NCI-H2227 (cell line): ENCODE measurements at regions not wholly inside any gene's neighbourhood (a gene's known extent, or its start where the extent isn't known, plus 50 kb on each side); places are given as distances from the start of the nearest gene placed in this dataset.
"Not testable (repeated sequence)": the region's sequence is repeated elsewhere in the genome, so short reads cannot be mapped to it uniquely, and the experiment has no call there.

ENCODE experiments used
- DNase-seq: peaks from one replicate; lab custom pipeline; 2025; ENCODE audit not compliant: unreplicated experiment; lab: John Stamatoyannopoulos, UW

DNA sequence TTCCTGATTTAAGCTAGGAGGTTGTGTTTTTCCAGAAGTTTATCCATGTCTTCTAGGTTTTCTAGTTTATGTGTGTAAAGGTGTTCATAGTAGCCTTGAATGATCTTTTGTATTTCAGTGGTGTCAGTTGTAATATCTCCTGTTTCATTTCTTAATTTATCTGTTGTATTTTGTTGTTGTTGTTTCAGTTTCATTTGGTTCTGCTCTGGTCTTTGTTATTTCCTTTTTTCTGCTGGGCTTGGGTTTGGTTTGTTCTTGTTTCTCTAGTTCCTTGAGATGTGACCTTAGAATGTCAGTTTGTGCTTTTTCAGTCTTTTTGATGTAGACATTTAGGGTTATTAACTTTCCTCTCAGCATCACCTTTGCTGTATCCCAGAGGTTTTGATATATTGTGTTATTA lies 62.8 kb downstream of the SCP2D1 start:
- not testable (repeated sequence) for DNase-seq

GRCh38 chr20:18879262-18879661 lies 65.7 kb downstream of the SCP2D1 start:
- no peak for DNase-seq

DNA sequence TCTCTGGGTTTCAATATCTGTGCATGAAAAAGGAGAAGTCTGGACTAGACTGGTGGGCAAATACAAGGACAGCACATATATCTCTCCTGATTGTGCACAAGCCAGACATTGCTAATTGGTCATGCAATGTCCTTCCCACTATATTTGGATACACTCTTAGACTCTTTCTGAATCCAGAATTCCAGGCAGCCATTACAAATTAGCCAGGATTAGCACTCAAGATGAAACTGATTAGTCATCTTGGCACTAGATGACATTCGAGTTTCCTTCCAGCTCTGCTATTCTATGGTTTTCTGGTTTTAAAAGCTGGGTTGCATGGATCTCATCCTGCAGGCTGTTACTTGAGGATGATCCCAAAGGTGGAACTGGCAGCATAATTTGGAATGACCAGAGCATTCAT lies 73.2 kb downstream of the SCP2D1 start:
- no peak for DNase-seq

DNA sequence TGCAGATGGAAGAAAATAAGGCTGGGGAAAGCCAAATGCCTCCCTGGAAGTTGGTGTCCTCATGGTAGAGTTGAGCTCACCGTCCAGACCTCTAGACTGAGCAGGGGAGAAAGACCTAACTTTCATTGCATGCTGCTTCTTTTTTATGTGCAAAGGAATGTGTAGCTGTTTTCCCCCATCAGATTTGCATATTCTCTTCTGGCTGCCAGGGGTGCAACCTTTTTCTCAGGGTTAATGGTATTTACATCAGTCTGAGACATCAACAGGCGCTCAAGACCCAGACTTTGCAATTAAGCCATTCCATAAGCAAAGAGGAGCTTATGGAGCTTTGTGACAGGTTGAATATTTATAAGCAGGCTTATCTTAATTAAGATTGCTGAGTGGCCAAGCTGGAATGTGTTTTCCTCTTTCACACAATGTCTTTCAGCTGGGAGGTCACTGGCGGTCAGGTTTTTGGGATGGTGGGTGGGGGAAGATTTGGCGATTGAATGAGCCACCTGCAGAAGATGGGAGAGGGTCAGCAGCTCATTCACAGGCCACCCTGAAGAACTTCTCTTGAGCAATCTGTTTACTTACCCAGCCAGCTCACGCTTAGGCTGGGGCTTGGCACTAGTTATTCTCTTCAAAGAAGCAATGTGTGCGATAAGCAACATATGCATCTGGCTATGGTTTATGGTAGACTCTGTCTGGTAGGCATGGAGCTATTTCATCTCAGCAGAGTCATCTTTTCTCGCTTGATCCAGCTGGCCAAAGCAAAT lies 88.6 kb downstream of the SCP2D1 start:
- no peak for DNase-seq

DNA sequence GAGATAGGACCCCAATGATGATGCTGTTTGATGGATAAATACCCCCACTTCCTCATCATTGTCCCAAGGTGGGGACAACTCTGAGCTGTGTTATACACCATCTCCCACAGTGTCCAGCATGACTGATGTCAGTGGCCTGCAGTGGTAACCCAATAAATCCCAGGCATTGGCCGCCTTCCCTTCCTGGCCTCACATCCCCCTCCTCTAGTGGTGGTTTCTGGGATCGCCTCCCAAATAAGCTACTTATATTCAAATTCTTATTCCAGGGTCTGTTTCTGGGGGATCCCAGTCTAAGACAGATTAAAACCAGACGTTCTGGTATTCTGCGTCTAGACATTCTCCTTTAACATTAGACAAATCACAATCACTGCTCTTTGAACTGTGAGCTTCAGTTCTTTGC lies 90.6 kb downstream of the SCP2D1 start:
- DNase-seq: no peak

- DNase-seq: no peak
Observed at GRCh38 chr20:18904624-18905023, 91.0 kb downstream of the SCP2D1 start.

GRCh38 chr20:18906046-18906445 lies 92.5 kb downstream of the SCP2D1 start:
- DNase-seq: no peak

GRCh38 chr20:18907353-18907752 lies 93.8 kb downstream of the SCP2D1 start:
- DNase-seq: no peak

GRCh38 chr20:18908109-18908508 lies 94.5 kb downstream of the SCP2D1 start:
- no peak for DNase-seq

GRCh38 chr20:18909254-18909653 lies 95.7 kb downstream of the SCP2D1 start:
- DNase-seq: no peak

GRCh38 chr20:18913701-18914100 lies 100.1 kb downstream of the SCP2D1 start:
- DNase-seq: no peak

DNA sequence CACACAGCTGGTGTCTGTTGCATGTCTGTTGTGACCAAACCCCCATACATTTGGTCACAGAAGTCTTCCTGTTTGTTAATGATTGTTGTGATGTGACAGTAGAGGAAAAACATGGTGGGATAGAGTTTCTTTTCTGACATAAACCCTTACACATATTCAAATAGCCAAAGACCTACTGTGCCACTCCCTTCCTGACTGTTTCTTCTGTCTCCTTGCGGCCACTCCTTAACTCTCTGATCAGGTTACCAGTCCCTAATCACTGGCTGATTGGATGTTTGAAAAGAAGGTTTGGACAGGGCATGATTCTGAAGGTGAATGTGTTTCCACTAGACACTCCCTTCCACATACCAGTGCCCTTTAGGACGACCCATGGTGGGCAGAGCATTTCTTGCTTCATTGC lies 101.2 kb downstream of the SCP2D1 start:
- no peak for DNase-seq

DNA sequence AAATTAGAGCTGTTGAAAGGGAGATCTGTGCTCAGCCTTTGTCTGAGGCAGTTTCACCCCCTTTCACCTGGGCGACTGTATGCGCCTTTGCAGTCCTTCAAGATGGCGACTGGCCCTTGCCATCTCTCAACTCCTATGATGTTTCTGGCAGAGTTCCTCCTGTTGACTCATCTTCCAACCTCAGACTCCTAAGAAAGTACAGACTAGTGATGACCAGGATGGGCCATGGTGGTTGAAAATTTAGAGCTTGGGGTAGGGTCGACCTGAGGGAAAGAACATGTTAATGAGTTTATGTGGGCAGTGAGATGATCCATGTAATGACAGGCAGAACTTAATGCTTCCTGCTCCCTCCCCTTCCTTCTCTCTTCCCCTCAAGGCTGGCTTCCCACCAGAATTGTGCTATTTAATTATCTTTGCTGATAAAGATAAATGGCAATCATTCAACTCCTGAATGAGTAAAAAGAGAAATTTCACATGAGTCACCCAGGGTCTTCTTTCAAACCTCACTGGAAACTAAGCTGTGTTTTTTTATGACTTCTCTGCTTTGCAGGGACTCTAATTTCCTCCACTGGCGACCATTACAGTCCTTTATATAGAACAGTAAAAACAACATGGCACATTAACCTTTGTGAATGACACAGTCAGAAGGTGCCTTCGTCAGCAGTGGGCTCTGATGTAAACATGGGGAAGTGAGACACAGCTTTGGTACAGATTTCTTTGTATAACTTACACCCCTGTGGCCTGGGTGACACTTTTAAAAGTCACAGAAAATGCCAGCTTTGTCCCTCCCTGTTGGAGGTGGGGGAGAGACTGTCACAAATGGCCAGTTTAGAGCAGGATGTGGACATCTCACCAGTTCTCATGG lies 103.5 kb downstream of the SCP2D1 start:
- no peak for DNase-seq

GRCh38 chr20:18919996-18920395 lies 106.4 kb downstream of the SCP2D1 start:
- no peak for DNase-seq

- no peak for DNase-seq
Observed at GRCh38 chr20:18921291-18921690, 107.7 kb downstream of the SCP2D1 start.

DNA sequence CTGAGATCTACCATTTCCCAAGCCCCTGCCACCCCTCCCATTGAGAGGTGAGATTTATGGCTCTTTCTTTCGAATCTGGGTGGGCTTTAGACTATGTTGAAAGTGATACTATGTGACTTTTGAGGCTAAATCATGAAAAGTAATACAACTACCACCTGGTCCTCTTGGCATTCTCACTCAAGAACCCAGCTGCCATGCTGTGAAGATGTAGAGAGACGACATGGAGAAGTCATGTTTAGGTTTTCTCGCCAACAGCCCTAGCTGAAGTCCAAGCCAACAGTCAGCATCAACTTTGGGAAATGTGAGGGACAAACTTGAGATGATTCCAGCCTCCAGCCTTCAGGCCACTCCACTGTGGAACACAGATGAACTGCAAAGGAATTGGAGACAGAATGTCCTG lies 108.7 kb downstream of the SCP2D1 start:
- no peak for DNase-seq

- no peak for DNase-seq
Observed at GRCh38 chr20:18922898-18923297, 109.3 kb downstream of the SCP2D1 start.

DNA sequence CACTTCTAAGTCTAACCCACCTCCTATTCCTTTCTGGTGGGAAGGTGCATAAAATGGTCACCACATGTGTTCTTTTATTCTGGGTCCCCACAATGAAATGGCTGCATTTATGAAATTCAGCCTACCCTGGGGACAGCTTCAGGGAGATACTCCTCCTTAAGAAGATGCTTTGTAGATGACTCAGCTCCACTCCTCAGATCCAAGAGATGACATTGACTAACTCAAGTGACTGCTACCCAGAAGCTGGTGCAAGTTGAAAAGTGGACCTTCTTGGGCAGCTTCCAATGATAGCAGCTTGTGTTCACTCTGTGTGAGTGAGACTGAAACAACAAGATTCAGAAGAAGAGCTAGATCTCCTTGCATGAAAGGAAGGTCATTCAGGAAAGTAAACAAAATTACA lies 113.4 kb downstream of the SCP2D1 start:
- no peak for DNase-seq

GRCh38 chr20:18928626-18929025 lies 115.0 kb downstream of the SCP2D1 start:
- no peak for DNase-seq

- DNase-seq: no peak
Observed at GRCh38 chr20:18929800-18930199, 116.2 kb downstream of the SCP2D1 start.

GRCh38 chr20:18943542-18943941 lies 130.0 kb downstream of the SCP2D1 start:
- no peak for DNase-seq

- DNase-seq: no peak
Observed at GRCh38 chr20:18956890-18957289, 143.3 kb downstream of the SCP2D1 start.
